22Rv1 (cell line): ENCODE measurements at regions not wholly inside any gene's neighbourhood (a gene's known extent, or its start where the extent isn't known, plus 50 kb on each side); places are given as distances from the start of the nearest gene placed in this dataset.

Experiments
- ZFX ChIP-seq: fragments of 450-650 bp; IDR thresholded peaks from 2 replicates; pipeline ENCODE4 v1.6.1; 2017; ENCODE audit warnings: antibody characterized with exemption, borderline replicate concordance
- TF ChIP-seq, protein P1 (sequence below): fragments of 450-650 bp; IDR thresholded peaks from 2 replicates; pipeline ENCODE4 v1.5.1; 2017; ENCODE audit warnings: mild to moderate bottlenecking

DNA sequence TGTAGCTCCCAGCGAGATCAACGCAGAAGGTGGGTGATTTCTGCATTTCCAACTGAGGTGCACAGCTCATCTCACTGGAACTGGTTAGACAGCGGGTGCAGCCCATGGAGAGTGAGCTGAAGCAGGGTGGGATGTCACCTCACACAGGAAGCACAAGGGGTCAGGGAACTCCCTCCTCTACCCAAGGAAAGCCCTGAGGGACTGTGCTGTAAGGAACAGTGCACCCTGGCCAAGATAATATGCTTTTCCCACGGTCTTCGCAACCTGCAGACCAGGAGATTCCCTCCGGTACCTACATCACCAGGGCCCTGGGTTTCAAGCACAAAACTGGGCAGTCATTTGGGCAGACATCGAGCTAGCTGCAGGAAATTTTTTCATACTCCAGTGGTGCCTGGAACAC, 216.4 kb upstream of the TET2 start:
- TF ChIP-seq, protein P1, sequence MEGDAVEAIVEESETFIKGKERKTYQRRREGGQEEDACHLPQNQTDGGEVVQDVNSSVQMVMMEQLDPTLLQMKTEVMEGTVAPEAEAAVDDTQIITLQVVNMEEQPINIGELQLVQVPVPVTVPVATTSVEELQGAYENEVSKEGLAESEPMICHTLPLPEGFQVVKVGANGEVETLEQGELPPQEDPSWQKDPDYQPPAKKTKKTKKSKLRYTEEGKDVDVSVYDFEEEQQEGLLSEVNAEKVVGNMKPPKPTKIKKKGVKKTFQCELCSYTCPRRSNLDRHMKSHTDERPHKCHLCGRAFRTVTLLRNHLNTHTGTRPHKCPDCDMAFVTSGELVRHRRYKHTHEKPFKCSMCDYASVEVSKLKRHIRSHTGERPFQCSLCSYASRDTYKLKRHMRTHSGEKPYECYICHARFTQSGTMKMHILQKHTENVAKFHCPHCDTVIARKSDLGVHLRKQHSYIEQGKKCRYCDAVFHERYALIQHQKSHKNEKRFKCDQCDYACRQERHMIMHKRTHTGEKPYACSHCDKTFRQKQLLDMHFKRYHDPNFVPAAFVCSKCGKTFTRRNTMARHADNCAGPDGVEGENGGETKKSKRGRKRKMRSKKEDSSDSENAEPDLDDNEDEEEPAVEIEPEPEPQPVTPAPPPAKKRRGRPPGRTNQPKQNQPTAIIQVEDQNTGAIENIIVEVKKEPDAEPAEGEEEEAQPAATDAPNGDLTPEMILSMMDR = no peak
- TF ChIP-seq ZFX = no peak
